MCF 10A (cell line): ENCODE measurements at regions not wholly inside any gene's neighbourhood (a gene's known extent, or its start where the extent isn't known, plus 50 kb on each side); places are given as distances from the start of the nearest gene placed in this dataset.
"Not testable (repeated sequence)": the region's sequence is repeated elsewhere in the genome, so short reads cannot be mapped to it uniquely, and the experiment has no call there.

Experiments used
- BruUV-seq: library from RNA; stranded (reverse); fragments of 400-500 nt; replicated peaks from 2 replicates; lab custom pipeline; 2021; lab: Mats Ljungman, UMichigan
- CTCF ChIA-PET: fragments of 300-600 bp; sonication (Branson Sonifier 250); formaldehyde crosslinking; extraction: SDS; loops from one replicate; lab custom pipeline; 2021; ENCODE audit warnings: antibody characterized with exemption, inconsistent platforms; lab: Yijun Ruan, JAX
- POLR2A ChIA-PET: fragments of 300-600, 350-650 bp; sonication (Branson Sonifier 250); formaldehyde crosslinking; extraction: SDS; loops from one replicate; lab custom pipeline; 2020; ENCODE audit warnings: antibody characterized with exemption, inconsistent platforms; lab: Yijun Ruan, JAX
- DNase-seq: peaks from one replicate; pipeline ENCODE4 v3.0.0-alpha.2; 2018; ENCODE audit not compliant: unreplicated experiment
- H3K27ac Mint-ChIP-seq: one replicate; pipeline ENCODE4 v1.8.0; 2022; ENCODE audit warnings: mild to moderate bottlenecking, low read depth, mixed read lengths; ENCODE audit not compliant: unreplicated experiment
- H3K27me3 Mint-ChIP-seq: one replicate; pipeline ENCODE4 v1.8.0; 2022; ENCODE audit warnings: mixed read lengths; ENCODE audit not compliant: insufficient read depth, unreplicated experiment
- H3K36me3 Mint-ChIP-seq: one replicate; pipeline ENCODE4 v1.8.0; 2022; ENCODE audit warnings: mild to moderate bottlenecking, moderate library complexity, mixed read lengths; ENCODE audit not compliant: insufficient read depth, unreplicated experiment
- H3K4me1 Mint-ChIP-seq: one replicate; pipeline ENCODE4 v1.8.0; 2022; ENCODE audit warnings: mixed read lengths; ENCODE audit not compliant: insufficient read depth, unreplicated experiment
- H3K4me3 Mint-ChIP-seq: one replicate; pipeline ENCODE4 v1.8.0; 2022; ENCODE audit warnings: mild to moderate bottlenecking, moderate library complexity, mixed read lengths; ENCODE audit not compliant: unreplicated experiment
- H3K9me3 Mint-ChIP-seq: one replicate; pipeline ENCODE4 v1.8.0; 2022; ENCODE audit warnings: mixed read lengths; ENCODE audit not compliant: unreplicated experiment
- CTCF ChIP-seq: fragments of 200-600 bp; IDR thresholded peaks from one replicate; pipeline ENCODE4 v1.8.0; 2022; ENCODE audit warnings: antibody characterized with exemption, mild to moderate bottlenecking; ENCODE audit not compliant: unreplicated experiment
- intact Hi-C: fragments of 100-400 bp; cut with micrococcal nuclease; formaldehyde crosslinking; loops from 2 replicates; pipeline ENCODE4 v1.14.1; 2022

DNA sequence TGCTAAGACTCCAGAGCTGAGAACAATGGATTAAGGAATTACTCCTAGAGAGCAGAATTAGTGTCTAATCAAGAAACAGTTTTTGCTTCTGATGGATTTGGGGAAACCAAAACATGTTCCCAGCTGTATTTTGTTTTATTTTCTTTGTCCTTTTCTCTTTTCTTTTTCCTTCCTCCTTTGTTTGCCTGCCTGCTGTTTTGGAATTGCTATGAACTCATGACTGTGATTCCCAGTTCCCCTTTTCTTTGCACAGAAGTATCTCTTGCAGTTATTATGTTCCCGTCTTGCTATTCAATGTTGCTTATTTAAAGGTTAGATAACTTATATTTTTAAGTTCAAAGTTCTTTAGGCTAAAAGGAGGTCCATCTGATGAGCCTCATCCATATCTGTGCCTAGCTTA is 77.0 kb upstream of the GBE1 start:
- POLR2A ChIA-PET = no interaction called here
- DNase-seq = no peak
- TF ChIP-seq CTCF = no peak
- H3K4me1 Mint-ChIP-seq = no peaks in the 10 kb centered on the region
- intact Hi-C loops = no loop called here
- BruUV-seq = no TSS peak
- no peaks in the 10 kb centered on the region for H3K9me3 Mint-ChIP-seq
- CTCF ChIA-PET = no interaction called here
- no peak overlapping the region for H3K27ac Mint-ChIP-seq
- no peaks in the 10 kb centered on the region for H3K27me3 Mint-ChIP-seq
- no peaks in the 10 kb centered on the region for H3K36me3 Mint-ChIP-seq
- no peak overlapping the region for H3K4me3 Mint-ChIP-seq

- Mint-ChIP-seq H3K4me1 (no peaks in the 10 kb centered on the region), H3K4me3 (no peak overlapping the region), H3K27me3 (no peaks in the 10 kb centered on the region), H3K27ac (no peak overlapping the region), H3K36me3 (no peaks in the 10 kb centered on the region), H3K9me3 (no peaks in the 10 kb centered on the region)
- POLR2A ChIA-PET = no interaction called here
- no TSS peak for BruUV-seq
- DNase-seq = no peak
- CTCF ChIA-PET = interaction anchor here (0.6 kb wide), 1 partner anchor 1586 kb away, joined by 4 read pairs; no protein-coding TSS in a partner anchor
- TF ChIP-seq CTCF = no peak
- intact Hi-C loops = no loop called here
Observed at GRCh38 chr3:81837071-81837593, 75.7 kb upstream of the GBE1 start.

DNA sequence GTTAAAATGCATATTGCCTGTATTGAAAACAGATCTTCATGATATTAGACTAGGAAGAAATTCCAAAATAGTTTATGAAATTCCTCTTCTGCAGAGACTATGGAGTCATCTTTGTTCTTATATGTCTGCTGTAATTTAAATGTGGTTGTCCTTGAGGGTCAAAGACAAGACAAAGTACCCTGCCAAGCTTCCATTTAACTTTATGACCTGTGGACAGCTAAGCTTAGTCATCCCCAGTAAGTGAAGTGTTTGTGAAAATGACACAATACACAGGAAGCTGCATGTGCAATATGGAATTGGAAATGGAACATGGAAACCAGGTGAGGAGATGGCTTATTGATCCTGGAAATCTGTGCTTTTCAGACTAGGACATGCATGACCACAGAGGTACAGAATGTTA is 68.5 kb upstream of the GBE1 start:
- CTCF ChIA-PET = no interaction called here
- H3K27ac Mint-ChIP-seq = no peak overlapping the region
- H3K4me3 Mint-ChIP-seq = no peak overlapping the region
- BruUV-seq = no TSS peak
- peak; percentile 3 for DNase-seq
- no peaks in the 10 kb centered on the region for H3K9me3 Mint-ChIP-seq
- POLR2A ChIA-PET = no interaction called here
- no peak for TF ChIP-seq CTCF
- intact Hi-C loops = no loop called here
- H3K27me3 Mint-ChIP-seq = no peaks in the 10 kb centered on the region
- H3K4me1 Mint-ChIP-seq = no peaks in the 10 kb centered on the region
- peaks cover 7% of the 10 kb centered on the region for H3K36me3 Mint-ChIP-seq

DNA sequence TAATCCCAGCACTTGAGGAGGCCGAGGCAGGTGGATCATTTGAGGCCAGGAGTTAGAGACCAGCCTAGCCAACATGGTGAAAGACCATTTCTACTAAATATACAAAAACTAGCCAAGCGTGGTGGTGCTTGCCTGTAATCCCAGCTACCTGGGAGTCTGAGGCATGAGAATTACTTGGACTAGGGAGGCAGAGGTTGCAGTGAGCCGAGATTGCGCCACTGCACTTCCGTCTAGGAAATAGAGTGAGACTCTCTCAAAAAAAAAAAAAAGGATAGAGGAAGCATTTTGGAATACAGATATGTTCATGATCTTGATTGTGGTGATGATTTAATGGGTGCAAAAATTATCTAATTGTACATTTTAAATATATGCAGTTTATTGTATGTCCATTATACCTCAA is 67.8 kb upstream of the GBE1 start:
- H3K4me1 Mint-ChIP-seq, POLR2A ChIA-PET, H3K36me3 Mint-ChIP-seq, H3K27ac Mint-ChIP-seq, CTCF ChIA-PET, H3K4me3 Mint-ChIP-seq, BruUV-seq, DNase-seq, intact Hi-C loops, H3K9me3 Mint-ChIP-seq, H3K27me3 Mint-ChIP-seq: not testable (repeated sequence)

DNA sequence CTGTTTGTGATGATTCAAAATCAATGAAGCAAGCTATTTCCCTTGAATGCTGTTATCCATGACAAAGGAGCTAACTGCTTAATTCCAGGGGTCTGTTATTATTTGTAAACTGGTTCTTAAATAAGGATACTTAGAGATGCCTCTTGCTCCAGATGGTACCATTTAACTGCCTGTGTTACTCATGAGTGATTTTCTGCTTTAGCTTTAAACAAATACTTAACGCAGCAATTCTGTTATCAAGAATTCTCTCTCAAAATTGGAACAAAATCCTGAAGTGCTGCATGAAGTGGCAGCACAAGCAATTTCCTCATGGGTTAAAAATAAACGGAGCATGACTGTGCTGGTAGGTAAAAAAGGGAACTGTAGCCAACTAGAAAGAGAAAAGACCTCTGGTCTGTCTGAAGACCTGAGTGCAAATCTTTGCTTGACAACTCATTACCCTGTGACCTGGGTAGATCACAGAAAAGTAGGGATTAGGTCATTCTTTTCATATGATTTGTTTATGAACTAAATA is 62.5 kb upstream of the GBE1 start:
- no TSS peak for BruUV-seq
- ChIA-PET POLR2A (no interaction called here), CTCF (no interaction called here)

More for the DNA sequence above, 62.5 kb upstream of the GBE1 start:
- Mint-ChIP-seq H3K9me3 (no peaks in the 10 kb centered on the region), H3K27me3 (no peaks in the 10 kb centered on the region), H3K36me3 (peaks cover 7% of the 10 kb centered on the region), H3K4me1 (no peaks in the 10 kb centered on the region), H3K4me3 (no peak overlapping the region), H3K27ac (no peak overlapping the region)
- no peak for TF ChIP-seq CTCF
- no peak for DNase-seq
- intact Hi-C loops = no loop called here
